Amniotic stem cell (primary cell): ENCODE measurements at regions not wholly inside any gene's neighbourhood (a gene's known extent, or its start where the extent isn't known, plus 50 kb on each side); places are given as distances from the start of the nearest gene placed in this dataset.

Experiments
- DNase-seq: peaks from one replicate; lab custom pipeline; 2025; lab: John Stamatoyannopoulos, UW

DNA sequence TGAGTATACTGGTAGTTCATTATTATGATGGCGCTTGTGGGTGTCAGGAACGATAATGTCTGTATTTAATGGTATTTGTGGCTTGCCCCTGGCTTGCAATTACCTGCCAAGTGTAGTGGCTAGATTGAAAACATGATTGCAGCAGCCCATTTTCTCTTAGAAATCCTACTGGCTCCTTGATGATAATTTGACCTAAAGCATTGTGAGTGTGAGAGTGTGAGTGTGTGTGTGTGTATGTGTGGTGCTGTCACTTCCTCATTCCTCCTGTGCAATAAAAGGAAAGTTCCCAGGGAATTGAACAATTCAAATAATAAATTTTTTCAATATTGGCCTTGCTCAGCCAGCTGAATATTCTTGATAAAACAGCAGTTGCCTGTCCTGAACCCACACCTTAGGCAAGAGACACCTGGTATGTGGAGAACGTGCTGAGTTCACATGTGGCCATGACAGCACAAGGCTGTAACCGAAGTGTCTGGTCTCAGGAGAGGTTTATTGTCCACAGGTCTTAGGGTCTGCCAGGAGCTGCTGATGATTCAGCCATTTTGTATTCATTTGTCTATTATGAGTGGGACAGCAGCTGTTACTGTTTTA lies 193.3 kb downstream of the CD47 start:
- DNase-seq, result no peak

DNA sequence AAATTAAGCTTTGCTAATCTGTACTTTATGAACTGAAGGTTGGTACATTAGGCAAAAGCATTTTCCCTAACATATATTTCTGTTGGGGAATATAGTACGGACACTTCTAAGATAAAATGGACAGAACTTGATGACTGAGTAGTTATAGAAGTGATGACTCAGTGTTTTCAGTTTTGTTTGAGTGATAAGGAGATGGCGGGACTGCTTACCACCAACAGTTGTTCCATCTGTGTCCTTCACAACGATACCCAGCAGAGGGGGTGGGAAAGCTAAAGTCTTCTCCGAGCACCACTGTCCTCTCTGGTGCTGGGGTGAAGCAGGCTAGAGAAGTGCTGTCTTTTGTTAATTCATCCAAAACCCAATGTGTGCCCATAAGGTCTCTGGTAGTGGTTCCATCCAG lies 195.8 kb downstream of the CD47 start:
- no peak for DNase-seq

DNA sequence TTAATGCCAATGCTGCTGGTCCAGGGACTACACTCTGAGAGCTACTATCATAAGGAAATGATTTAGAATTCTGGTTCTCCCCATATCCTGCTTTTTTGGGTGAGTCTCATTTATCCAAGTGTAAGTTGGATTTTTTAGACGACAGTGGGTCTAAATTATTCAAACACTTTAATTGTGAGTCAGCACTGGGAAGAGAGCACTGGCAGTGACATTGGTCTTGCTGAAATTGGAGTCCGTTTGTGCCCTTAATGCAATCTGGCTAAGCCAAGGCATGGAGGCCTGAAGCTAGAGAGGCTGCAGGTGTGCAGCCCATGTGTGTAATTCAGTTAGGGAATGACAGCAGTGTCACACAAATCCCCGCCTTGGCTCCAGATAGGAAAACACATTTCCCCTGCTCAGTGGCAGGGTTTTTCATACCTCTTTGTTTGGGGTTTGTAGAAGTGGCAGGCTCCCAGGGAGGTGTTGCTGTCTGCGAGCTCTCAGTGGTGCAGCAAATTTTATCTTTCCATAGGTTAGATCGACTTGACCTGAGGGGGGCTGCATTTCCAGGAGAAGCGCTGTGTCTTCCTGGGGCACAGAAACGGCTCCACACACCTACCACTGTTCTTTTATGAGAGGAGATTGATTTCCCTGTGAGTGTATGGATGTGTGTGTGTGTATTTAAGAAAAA lies 197.7 kb downstream of the CD47 start:
- no peak for DNase-seq

DNA sequence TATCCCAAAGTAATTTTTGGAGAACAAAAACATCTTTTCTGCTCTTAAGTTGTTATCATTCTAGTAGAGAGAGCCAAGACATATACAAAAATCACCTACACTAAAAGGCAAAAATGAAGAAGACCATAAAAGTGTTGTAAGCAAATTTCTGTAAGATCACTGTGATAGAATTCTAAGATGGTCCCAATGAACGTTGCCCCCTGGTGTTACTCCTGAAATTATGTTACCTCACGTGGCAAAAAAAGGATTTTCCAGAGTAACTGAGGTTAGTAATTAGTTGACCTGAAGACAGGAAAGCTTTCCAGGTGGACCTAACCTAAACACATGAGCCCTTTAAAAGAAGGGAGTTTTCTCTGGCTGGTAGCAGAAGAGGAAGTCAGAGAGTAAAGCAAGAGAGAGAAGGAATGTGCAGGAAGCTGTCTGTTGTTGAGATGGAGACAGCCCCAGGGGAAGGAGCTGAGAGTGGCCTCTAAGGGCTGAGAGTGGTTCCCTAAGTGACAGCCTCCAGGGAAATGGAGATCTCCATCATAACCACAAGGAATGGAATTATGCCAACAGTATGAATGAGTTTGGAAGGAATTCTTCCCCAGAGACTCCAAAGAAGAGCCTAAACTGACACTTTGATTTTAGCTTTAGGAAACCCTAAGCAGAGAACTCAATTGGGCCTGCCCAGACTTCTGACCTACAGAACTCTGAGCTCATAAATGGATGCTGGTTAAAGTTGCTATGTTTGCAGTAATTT lies 205.9 kb downstream of the CD47 start:
- peak; percentile 66 for DNase-seq

DNA sequence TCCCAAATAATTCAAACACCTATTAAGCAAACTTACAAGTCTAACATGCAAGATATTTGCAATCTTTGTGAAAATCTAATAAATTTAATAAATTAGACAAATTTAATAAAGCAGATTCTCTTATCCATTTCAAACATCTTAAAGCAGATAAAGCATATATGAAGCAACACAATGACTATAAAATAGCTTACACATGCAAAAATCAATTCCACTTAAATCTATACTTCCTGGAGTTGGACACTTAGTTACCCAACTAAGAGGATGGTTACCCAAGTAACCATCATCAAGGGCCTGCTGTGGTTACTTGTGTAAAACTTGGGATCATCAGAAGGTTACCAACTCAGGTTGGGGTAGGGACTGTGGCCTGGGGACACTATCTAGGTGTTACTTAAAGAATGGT lies 206.8 kb downstream of the CD47 start:
- DNase-seq, result no peak

DNA sequence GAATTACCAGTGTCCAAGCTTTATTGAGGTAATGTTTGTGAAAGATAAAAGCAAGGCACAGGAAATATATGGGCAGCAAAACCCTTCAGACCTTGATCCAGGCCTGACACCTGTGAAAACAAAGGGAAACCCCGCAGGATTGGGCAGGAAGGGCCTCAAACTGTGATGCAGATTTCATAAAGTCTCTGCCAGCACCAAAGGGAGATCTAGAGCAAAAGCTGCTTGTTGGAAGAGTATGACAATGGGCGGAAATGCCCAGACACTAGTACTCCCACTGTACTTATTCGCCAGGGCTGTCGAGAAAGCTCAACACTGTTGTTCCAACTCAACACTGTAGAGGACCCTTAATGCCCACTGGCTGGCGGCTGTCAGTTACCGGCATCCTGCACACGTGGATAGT lies 207.9 kb downstream of the CD47 start:
- DNase-seq, result no peak

DNA sequence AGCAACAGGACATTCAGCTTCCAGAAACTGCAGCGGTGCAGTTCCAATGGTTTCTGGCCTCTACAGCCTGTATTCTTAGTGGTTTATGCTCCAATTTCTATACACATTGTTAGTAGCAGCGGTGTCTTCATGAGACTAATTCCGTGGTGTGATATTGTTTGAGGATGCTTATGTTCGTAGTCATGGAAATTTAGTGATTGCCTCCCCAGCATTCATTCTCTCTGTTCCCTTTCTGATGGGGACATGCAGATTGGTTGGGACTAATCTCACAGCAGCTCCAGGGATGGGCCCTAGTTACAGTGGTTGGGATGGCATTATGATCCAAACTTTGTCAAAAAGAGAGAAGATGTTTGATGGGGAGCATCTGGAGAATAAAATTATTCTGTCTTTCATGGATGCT lies 208.6 kb downstream of the CD47 start:
- DNase-seq, result no peak

DNA sequence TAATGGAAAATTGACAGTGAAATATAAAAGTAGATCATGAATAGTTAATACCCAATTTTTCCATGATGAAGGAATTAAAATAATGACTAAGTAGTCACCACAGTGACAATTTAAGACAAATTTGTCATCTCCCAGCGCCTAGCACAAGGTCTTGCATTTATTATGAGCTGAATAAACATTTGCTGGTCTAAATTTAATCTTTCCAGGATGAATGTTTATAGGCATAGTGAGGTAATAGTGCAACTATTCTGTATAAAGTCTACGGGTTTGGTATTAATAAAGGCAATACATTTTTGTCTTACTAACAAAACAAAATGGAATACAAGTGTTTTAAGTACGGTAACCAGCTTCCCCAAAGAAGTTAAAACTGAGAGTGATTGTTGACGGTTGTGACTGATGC lies 209.3 kb downstream of the CD47 start:
- DNase-seq, result no peak

DNA sequence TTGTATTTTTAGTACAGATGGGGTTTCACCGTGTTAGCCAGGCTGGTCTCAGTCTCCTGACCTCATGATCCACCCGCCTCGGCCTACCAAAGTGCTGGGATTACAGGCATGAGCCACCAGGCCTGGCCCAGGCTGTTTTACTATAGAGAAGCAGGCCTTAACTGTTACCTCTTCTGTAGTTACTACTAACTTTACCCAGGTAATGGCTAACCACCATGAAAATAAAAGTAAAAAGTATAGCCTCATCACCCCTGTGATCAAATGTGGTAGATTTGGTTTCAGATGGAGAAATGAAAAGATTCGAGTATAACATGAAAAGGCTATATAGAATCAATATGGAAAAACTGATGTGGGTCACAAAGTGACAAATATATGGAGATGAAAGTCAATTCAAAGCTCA lies 210.1 kb downstream of the CD47 start:
- DNase-seq, result no peak

DNA sequence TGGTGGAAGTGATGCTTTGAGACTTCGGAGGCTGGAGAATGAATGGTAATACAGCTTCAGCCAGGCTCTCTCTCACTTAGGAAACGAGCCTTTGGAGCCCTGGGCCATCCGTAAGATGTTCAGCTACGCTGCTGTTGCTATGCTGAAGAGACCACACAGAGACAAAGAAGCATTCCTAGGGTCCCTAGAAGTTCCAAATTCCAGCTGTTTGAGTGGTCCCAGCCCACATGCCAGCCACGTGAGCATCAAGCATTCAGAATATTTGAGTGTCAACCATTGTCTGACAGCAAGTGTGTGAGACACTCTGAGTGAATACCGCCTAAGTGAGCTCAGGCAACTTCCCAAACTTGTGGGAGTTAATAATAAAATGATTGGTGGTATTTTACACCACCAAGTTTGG lies 212.9 kb downstream of the CD47 start:
- no peak for DNase-seq

DNA sequence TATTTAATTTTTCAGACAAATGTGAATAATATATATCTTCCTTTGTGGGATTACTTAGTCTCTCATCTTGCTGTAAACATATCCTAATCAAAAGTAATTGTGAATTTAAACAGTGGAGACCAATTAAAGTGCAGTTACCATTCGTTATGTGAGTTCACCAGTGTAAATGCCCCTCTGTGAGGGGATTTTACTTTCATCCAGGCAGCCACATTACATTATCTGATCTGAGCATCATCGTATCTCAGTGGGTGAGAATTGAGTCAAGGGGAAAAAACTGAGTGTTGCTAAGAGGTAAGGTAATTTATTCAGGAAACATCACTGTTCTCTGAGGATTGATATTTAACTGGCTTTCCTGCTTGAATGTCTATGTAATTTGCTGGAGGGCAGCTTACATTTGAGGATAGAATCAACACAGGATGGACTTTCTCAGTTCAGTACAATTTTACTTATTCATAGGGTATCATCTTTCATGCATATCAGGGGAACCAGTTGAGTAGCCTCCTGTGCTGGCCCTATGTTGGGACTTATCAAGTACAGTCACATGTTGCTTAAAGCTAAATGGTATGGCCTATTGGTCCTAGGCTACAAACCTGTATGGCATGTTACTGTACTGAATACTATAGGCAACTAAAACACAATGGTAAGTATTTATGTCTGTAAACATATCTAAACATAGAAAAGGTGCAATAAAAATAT lies 219.7 kb downstream of the CD47 start:
- DNase-seq, result no peak

DNA sequence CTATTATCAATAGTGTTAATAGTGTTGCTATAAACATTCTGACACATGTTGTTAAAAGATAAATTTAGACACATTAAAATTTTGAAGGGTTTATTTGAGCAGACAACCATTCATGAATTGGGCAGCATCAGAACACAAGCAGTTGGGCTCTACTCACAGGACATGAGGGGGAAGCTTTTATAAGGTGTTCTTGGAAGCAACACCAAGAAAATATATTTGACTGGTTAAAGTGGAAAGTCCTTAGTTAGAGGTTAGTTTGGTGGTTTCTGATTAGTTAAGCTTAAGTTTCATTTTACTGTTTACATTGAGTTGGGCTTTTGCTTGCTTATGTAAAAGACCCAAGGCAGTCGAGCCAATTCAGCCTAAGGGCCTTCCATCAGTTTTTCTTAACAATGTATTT lies 220.7 kb downstream of the CD47 start:
- DNase-seq, result no peak

DNA sequence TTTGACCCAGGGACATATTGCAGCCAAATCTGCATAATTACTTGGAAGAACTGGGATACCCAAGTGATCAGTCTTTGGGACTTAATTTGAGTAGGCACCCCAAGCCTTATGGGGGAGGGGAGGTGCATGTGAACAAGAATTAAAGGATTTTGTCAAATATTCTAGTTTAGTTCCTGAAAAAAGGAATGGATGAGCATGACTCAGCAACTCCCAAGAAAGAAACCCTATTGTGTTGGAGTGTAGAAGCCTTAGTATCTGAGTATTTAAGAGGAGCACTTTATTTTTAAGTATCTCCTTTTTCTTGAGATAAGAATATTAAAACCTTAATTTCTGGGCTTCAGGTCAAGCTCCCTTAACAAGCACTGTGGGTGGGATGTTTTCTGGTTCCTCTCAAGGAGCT lies 222.4 kb downstream of the CD47 start:
- no peak for DNase-seq

DNA sequence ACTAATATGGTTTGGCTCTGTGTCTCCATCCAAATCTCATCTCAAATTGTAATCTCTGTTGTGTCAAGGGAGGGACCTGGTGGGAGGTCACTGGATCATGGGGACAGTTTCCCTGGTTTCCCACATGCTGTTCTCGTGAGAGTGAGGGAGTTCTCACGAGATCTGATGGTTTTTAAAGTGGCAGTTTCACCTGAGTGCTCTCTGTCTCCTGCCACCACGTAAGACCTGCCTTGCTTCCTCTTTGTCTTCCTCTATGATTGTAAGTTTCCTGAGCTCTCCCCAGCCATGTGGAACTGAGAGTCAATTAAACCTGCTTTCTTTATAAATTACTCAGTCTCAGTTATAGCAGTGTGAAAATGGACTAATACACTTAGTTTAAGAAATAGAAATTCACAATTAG lies 228.9 kb downstream of the CD47 start:
- no peak for DNase-seq

DNA sequence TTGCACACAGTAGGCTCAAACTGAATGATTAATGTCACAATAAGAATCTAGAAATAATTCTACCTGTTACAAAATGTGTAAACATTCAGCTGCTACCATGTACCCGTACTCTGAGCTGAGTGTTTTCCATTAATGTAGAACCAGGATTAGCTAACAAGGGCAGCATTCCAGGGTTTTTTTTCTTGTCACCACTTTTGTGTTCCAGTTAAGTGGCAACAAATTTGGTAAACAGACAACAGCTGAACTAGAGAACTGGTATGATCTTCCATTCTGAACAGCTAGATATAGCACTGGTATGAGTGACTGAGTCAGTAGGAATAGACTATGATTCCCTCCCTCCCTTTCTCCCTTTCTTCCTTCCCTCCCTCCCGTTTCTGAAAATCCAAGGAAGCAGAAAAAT lies 229.4 kb downstream of the CD47 start:
- no peak for DNase-seq
